HEK293T (cell line): ENCODE measurements at regions not wholly inside any gene's neighbourhood (a gene's known extent, or its start where the extent isn't known, plus 50 kb on each side); places are given as distances from the start of the nearest gene placed in this dataset.

ENCODE experiments used
- CTCF ChIA-PET: fragments of 350-600 bp; formaldehyde crosslinking; extraction: SDS; loops from one replicate; lab custom pipeline; 2021; ENCODE audit warnings: antibody characterized with exemption, inconsistent platforms; lab: Yijun Ruan, JAX
- POLR2A ChIA-PET: fragments of 350-600 bp; formaldehyde crosslinking; extraction: SDS; loops from one replicate; lab custom pipeline; 2020; ENCODE audit warnings: antibody characterized with exemption, inconsistent platforms; lab: Yijun Ruan, JAX
- DNase-seq: peaks from one replicate; pipeline ENCODE4 v3.0.0; 2012; ENCODE audit warnings: mixed read lengths; ENCODE audit errors: extremely low spot score
- ARNT ChIP-seq: fragments of 450-650 bp; IDR thresholded peaks from 2 replicates; pipeline ENCODE4 v1.6.1; 2017; ENCODE audit warnings: mild to moderate bottlenecking
- BHLHE40 ChIP-seq: fragments of 450-650 bp; IDR thresholded peaks from 2 replicates; pipeline ENCODE4 v1.6.1; 2016; ENCODE audit warnings: mild to moderate bottlenecking, moderate library complexity, borderline replicate concordance
- CTBP1 ChIP-seq: fragments of 450-650 bp; IDR thresholded peaks from 2 replicates; pipeline ENCODE4 v1.6.1; 2016; ENCODE audit warnings: borderline replicate concordance
- ELF4 ChIP-seq: fragments of 450-650 bp; IDR thresholded peaks from 2 replicates; pipeline ENCODE4 v1.6.1; 2017; ENCODE audit warnings: antibody characterized with exemption
- FOXA1 ChIP-seq: fragments of 450-650 bp; IDR thresholded peaks from 2 replicates; pipeline ENCODE4 v1.6.1; 2016; ENCODE audit warnings: mild to moderate bottlenecking
- FOXK2 ChIP-seq: fragments of 450-650 bp; IDR thresholded peaks from 2 replicates; pipeline ENCODE4 v1.6.1; 2016; ENCODE audit warnings: mild to moderate bottlenecking
- FOXM1 ChIP-seq: fragments of 450-650 bp; IDR thresholded peaks from 2 replicates; pipeline ENCODE4 v1.6.1; 2017; ENCODE audit warnings: mild to moderate bottlenecking, borderline replicate concordance
- HDGF ChIP-seq: fragments of 450-650 bp; IDR thresholded peaks from 2 replicates; pipeline ENCODE4 v1.6.1; 2017; ENCODE audit warnings: antibody characterized with exemption, borderline replicate concordance
- L3MBTL2 ChIP-seq: fragments of 450-650 bp; conservative IDR thresholded peaks from 2 replicates; pipeline ENCODE4 v1.6.1; 2016; ENCODE audit warnings: mild to moderate bottlenecking
- LEF1 ChIP-seq: fragments of 450-650 bp; IDR thresholded peaks from 2 replicates; pipeline ENCODE4 v1.6.1; 2017; ENCODE audit warnings: mild to moderate bottlenecking, borderline replicate concordance
- NFRKB ChIP-seq: fragments of 450-650 bp; IDR thresholded peaks from 2 replicates; pipeline ENCODE4 v1.6.1; 2016; ENCODE audit warnings: mild to moderate bottlenecking, moderate library complexity
- SP1 ChIP-seq: fragments of 450-650 bp; IDR thresholded peaks from 2 replicates; pipeline ENCODE4 v1.6.1; 2017
- SUZ12 ChIP-seq: fragments of 450-650 bp; IDR thresholded peaks from 2 replicates; pipeline ENCODE4 v1.6.1; 2016; ENCODE audit warnings: mild to moderate bottlenecking
- TARDBP ChIP-seq: fragments of 450-650 bp; IDR thresholded peaks from 2 replicates; pipeline ENCODE4 v1.6.1; 2016
- ZNF384 ChIP-seq: fragments of 450-650 bp; IDR thresholded peaks from 2 replicates; pipeline ENCODE4 v1.6.1; 2016
- TF ChIP-seq, protein P1 (sequence below): fragments of 450-650 bp; IDR thresholded peaks from 2 replicates; pipeline ENCODE4 v1.6.1; 2016

DNA sequence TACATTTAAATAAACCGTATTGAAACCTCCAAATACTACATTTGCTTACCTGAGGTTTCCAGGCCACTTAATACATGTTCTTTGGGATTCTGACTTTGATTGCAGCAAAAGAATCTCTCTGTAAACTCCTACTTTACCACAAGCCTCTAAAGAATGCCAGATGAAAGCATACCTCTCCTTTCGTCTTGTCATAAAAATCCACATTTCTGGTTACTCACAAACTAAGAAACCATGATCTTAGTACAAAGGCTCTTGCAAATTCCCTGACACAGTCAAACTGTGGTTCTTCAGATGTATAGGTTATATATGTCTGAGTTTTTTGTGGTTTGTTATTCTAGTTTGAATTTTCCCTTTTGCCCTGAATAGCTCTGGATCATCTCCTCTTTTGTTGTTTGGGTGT is 188.4 kb downstream of the RAP2B start:
- ChIA-PET CTCF (interaction anchor here (0.8 kb wide), 1 partner anchor 61 kb away, joined by 3 read pairs; no protein-coding TSS in a partner anchor), POLR2A (no interaction called here)
- DNase-seq: no peak
- TF ChIP-seq FOXM1 (no peak), FOXK2 (no peak), NFRKB (no peak), ZNF384 (no peak), SUZ12 (no peak), SP1 (no peak), L3MBTL2 (no peak), CTBP1 (no peak)

- no peak for DNase-seq
- ChIA-PET CTCF (no interaction called here), POLR2A (no interaction called here)
- TF ChIP-seq FOXA1 (no peak), TARDBP (no peak), SUZ12 (no peak), BHLHE40 (no peak), SP1 (no peak), L3MBTL2 (no peak), ZNF384 (no peak), HDGF (no peak), ARNT (no peak), CTBP1 (no peak), FOXM1 (no peak), NFRKB (no peak), FOXK2 (no peak), LEF1 (no peak), ELF4 (no peak)
- TF ChIP-seq, protein P1, sequence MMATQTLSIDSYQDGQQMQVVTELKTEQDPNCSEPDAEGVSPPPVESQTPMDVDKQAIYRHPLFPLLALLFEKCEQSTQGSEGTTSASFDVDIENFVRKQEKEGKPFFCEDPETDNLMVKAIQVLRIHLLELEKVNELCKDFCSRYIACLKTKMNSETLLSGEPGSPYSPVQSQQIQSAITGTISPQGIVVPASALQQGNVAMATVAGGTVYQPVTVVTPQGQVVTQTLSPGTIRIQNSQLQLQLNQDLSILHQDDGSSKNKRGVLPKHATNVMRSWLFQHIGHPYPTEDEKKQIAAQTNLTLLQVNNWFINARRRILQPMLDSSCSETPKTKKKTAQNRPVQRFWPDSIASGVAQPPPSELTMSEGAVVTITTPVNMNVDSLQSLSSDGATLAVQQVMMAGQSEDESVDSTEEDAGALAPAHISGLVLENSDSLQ: no peak
Measured at GRCh38 chr3:153354641-153355040, 192.6 kb downstream of the RAP2B start.

DNA sequence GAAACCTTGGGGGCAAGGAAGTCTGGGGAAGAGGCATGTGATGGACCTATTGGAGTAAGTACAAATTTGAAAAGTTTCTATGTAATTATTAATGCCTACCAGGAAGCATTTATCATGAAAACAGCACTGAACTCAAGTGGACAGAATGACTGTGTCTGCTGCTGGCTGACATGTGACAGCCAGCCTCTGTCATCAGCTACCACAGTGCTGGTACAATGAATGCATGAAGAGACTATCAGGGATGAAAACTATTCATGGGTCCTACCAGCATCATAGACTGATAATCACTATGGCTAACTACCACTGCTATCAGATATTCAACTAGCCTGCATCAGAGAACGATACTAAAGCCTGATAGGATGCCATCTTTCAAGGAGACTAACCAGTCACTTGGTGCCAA is 193.5 kb downstream of the RAP2B start:
- DNase-seq: no peak
- TF ChIP-seq NFRKB (no peak), ELF4 (no peak), FOXM1 (no peak), FOXK2 (no peak), HDGF (no peak), LEF1 (no peak), ARNT (no peak), TARDBP (no peak), CTBP1 (no peak), SUZ12 (no peak), BHLHE40 (no peak), FOXA1 (no peak), ZNF384 (no peak), L3MBTL2 (no peak), SP1 (no peak)
- TF ChIP-seq, protein P1: no peak
- ChIA-PET CTCF (no interaction called here), POLR2A (no interaction called here)

DNA sequence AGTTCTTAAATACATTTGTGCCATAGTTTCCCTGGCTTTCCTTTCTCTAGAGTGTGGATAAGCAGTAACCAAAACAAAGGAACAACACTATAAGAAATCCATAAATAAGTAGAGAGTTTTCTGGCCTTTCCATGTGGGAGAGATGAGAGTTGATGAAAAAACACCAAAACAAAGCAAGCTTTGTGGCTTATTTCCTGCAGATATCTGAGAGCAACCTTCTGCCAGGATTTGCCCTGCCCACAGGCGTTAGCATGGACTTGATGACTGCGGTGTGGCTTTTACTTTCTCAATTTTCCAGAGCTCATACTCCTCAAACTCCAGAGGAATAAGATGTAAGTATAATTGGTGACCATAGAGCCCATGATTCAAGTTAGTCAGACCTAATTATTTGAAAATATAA is 194.9 kb downstream of the RAP2B start:
- POLR2A ChIA-PET: no interaction called here
- no peak for TF ChIP-seq NFRKB
- no peak for TF ChIP-seq HDGF
- TF ChIP-seq ZNF384: no peak
- TF ChIP-seq CTBP1: no peak
- CTCF ChIA-PET: no interaction called here
- no peak for DNase-seq

GRCh38 chr3:153357436-153357835 is 195.4 kb downstream of the RAP2B start:
- POLR2A ChIA-PET: no interaction called here
- no peak for DNase-seq
- CTCF ChIA-PET: no interaction called here
- TF ChIP-seq ELF4: no peak
- TF ChIP-seq TARDBP: no peak
- TF ChIP-seq CTBP1: no peak

DNA sequence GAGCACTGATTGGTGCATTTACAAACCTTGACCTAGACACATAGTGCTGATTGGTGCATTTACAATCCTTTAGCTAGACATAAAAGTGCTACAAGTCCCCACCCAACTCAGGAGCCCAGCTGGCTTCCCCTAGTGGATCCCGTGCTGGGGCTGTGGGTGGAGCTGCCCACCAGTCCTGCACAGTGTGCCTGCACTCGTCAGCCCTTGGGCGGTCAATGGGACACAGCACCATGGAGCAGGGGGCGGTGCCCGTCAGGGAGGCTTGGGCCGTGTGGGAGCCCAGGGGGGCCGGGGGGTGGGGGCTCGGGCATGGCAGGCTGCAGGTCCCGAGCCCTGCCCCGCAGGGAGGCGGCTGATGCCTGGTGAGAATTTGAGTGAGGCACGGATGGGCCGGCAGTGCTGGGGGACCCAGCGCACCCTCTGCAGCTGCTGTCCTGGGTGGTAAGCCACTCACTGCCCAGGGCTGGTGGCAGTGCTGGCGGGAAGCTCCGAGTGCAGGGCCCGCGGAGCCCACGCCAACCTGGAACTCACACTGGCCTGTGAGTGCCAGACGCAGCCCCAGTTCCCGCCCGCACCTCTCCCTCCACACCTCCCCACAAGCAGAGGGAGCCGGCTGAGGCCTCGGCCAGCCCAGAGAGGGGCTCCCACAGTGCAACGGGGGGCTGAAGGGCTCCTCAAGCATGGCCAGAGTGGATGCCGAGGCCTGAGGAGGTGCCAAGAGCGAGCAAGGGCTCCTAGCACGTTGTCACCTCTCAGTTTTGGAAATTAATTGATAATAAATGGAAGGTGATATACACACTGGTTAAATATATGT is 207.7 kb downstream of the RAP2B start:
- CTCF ChIA-PET: no interaction called here
- POLR2A ChIA-PET: no interaction called here
- no peak for DNase-seq
- TF ChIP-seq CTBP1 (no peak), SUZ12 (no peak), L3MBTL2 (no peak), NFRKB (no peak), ELF4 (no peak)

- no peak for DNase-seq
- POLR2A ChIA-PET: no interaction called here
- TF ChIP-seq FOXM1 (no peak), SUZ12 (no peak), BHLHE40 (no peak), NFRKB (no peak)
- CTCF ChIA-PET: no interaction called here
Measured at GRCh38 chr3:153370680-153371079, 208.7 kb downstream of the RAP2B start.
